H54 (cell line): ENCODE measurements at regions not wholly inside any gene's neighbourhood (a gene's known extent, or its start where the extent isn't known, plus 50 kb on each side); places are given as distances from the start of the nearest gene placed in this dataset.

Experiments
- DNase-seq: peaks from one replicate; pipeline ENCODE4 v3.0.0; 2011; ENCODE audit warnings: low spot score, mixed read lengths; ENCODE audit not compliant: insufficient read length
- FAIRE-seq: peaks from 3 replicates; lab custom pipeline; 2011; peaks lifted over from hg19 to GRCh38; lab: Jason Lieb, UNC
- POLR2A ChIP-seq: IDR thresholded peaks from 2 replicates; pipeline ENCODE4 v1.6.1; 2011; ENCODE audit warnings: low read depth, mild to moderate bottlenecking, low read length

- DNase-seq (no peak), FAIRE-seq (no peak)
- TF ChIP-seq POLR2A, result no peak
Measured at GRCh38 chr4:1471443-1472147, 65.4 kb upstream of the NKX1-1 start.

GRCh38 chr4:1470816-1471442 lies 64.7 kb upstream of the NKX1-1 start:
- no peak for TF ChIP-seq POLR2A
- no peak for DNase-seq
- no peak for FAIRE-seq

- FAIRE-seq (no peak), DNase-seq (no peak)
- no peak for TF ChIP-seq POLR2A
Measured at GRCh38 chr4:1470393-1470670, 64.1 kb upstream of the NKX1-1 start.

- TF ChIP-seq POLR2A, result no peak
- DNase-seq (no peak), FAIRE-seq (no peak)
Measured at GRCh38 chr4:1469607-1470392, 63.6 kb upstream of the NKX1-1 start.

GRCh38 chr4:1469043-1469442 lies 62.8 kb upstream of the NKX1-1 start:
- TF ChIP-seq POLR2A, result no peak
- no peak for DNase-seq
- FAIRE-seq, result no peak

GRCh38 chr4:1467581-1468458 lies 61.6 kb upstream of the NKX1-1 start:
- FAIRE-seq (no peak), DNase-seq (no peak)
- TF ChIP-seq POLR2A, result no peak

- no peak for FAIRE-seq
- TF ChIP-seq POLR2A, result no peak
- no peak for DNase-seq
Measured at GRCh38 chr4:1466863-1467165, 60.6 kb upstream of the NKX1-1 start.

- FAIRE-seq (no peak), DNase-seq (no peak)
- TF ChIP-seq POLR2A, result no peak
Measured at GRCh38 chr4:1466034-1466862, 60.0 kb upstream of the NKX1-1 start.

- FAIRE-seq, result no peak
- TF ChIP-seq POLR2A, result no peak
- DNase-seq, result no peak
Measured at GRCh38 chr4:1465173-1466033, 59.2 kb upstream of the NKX1-1 start.

- no peak for TF ChIP-seq POLR2A
- DNase-seq, result no peak
- no peak for FAIRE-seq
Measured at GRCh38 chr4:1464581-1465171, 58.4 kb upstream of the NKX1-1 start.

- TF ChIP-seq POLR2A, result no peak
- no peak for FAIRE-seq
- DNase-seq, result no peak
Measured at GRCh38 chr4:1463927-1464540, 57.8 kb upstream of the NKX1-1 start.
